Transverse colon (tissue), 4 donors: ENCODE measurements at regions not wholly inside any gene's neighbourhood (a gene's known extent, or its start where the extent isn't known, plus 50 kb on each side); places are given as distances from the start of the nearest gene placed in this dataset.
A peak's percentile ranks its signal among the peaks of the same experiment; 100 is the strongest.

Source experiments
- DNase-seq: peaks from one replicate; pipeline ENCODE4 v3.0.0-alpha.2; 2019
- H3K27ac ChIP-seq, 4 donors: fragments of 200-600 bp; sonication (generic); 2 replicates each; pipeline ENCODE4 v1.5.1; 2016 to 2018; ENCODE audit warnings: inconsistent platforms in 4 of 4
- H3K27me3 ChIP-seq: fragments of 200-600 bp; sonication (generic); 2 replicates; pipeline ENCODE4 v1.5.1; 2017; ENCODE audit warnings: inconsistent platforms
- H3K36me3 ChIP-seq, 4 donors: fragments of 200-600 bp; sonication (generic); 2 replicates each; pipeline ENCODE4 v1.5.1; 2017 to 2019; ENCODE audit warnings: inconsistent platforms in 4 of 4
- H3K4me1 ChIP-seq, 4 donors: fragments of 200-600 bp; sonication (generic); 2 replicates each; pipeline ENCODE4 v1.5.1; 2017 to 2020; ENCODE audit warnings: inconsistent platforms in 4 of 4
- H3K4me3 ChIP-seq, 4 donors: fragments of 200-600 bp; sonication (generic); 1 replicate in 1 of 4; 2 replicates in 3 of 4; pipeline versions ENCODE4 v1.5.1 to v1.6.1; 2017 to 2019; ENCODE audit warnings: inconsistent platforms in 4 of 4
- H3K9me3 ChIP-seq, 2 donors: fragments of 200-600 bp; sonication (generic); 2 replicates each; pipeline ENCODE4 v1.5.1; 2017 to 2019; ENCODE audit warnings: inconsistent platforms in 2 of 2
- CTCF ChIP-seq, 5 experiments: fragments of 200-600 bp in 3 of 5; fragments of 450-650 bp in 2 of 5; sonication (generic) in 3 of 5; IDR thresholded peaks; 1 replicate in 2 of 5; 2 replicates in 3 of 5; pipeline ENCODE4 v1.5.1; 2016 to 2017; ENCODE audit warnings: antibody characterized with exemption in 5 of 5, inconsistent platforms in 3 of 5, mild to moderate bottlenecking in 2 of 5, moderate library complexity in 1 of 5
- EP300 ChIP-seq: sonication (generic); formaldehyde crosslinking; IDR thresholded peaks from one replicate; pipeline ENCODE4 v1.6.1; 2017; ENCODE audit warnings: antibody characterized with exemption, low read depth
- POLR2A ChIP-seq: fragments of 450-650 bp; IDR thresholded peaks from one replicate; pipeline ENCODE4 v1.6.1; 2016; ENCODE audit warnings: antibody characterized with exemption, mild to moderate bottlenecking, moderate library complexity
- POLR2AphosphoS5 ChIP-seq, 3 donors: sonication (generic); formaldehyde crosslinking; IDR thresholded peaks; one replicate each; pipeline ENCODE4 v1.6.1; 2016; ENCODE audit warnings: antibody characterized with exemption in 3 of 3
- WGBS, 2 donors: methylation state at CpG; one replicate each; pipeline ENCODE4 v1.1.5; 2018; ENCODE audit warnings: low coverage in 1 of 2; 5-methylcytosine and 5-hydroxymethylcytosine counted together
- in situ Hi-C, 4 donors: fragments of 200-750 bp; cut with MboI; loops; one replicate each; pipeline versions ENCODE4 v1.15.0 to v1.15.1; 2017; ENCODE audit warnings: low sequenced_read_pairs in 3 of 4, low pct_ligation_motif_present in 1 of 4, low pct_unique_long_range_greater_than_20kb in 1 of 4
- intact Hi-C: fragments of 100-400 bp; cut with DNase I; formaldehyde crosslinking; loops from one replicate; pipeline ENCODE4 v1.15.1; 2023; ENCODE audit warnings: low total_unique reads

- peaks cover 28% of the 10 kb centered on the region for H3K27me3 ChIP-seq
- TF ChIP-seq EP300 = no peak
- TF ChIP-seq CTCF (IDR thresholded peaks at IDR 0.05) = peak in 1 of 5 experiments; percentile 0
- no peak overlapping the region for H3K4me3 ChIP-seq
- WGBS, 2 donors = 39 to 60% methylated on average over 1 to 11 of the region's 11 CpGs
- in situ Hi-C loops (no loop called here), intact Hi-C loops (no loop called here)
- DNase-seq = no peak
- no peaks in the 10 kb centered on the region for H3K9me3 ChIP-seq
- no peaks in the 10 kb centered on the region for H3K36me3 ChIP-seq
- H3K27ac ChIP-seq = no peak overlapping the region
- H3K4me1 ChIP-seq = peaks cover 0 to 13% (median 5%) of the 10 kb centered on the region in 4 donors
Observed at GRCh38 chr5:171630350-171631065, 155.1 kb upstream of the SMIM23 start.

GRCh38 chr5:171632616-171633015 is 153.0 kb upstream of the SMIM23 start:
- no peak for DNase-seq
- H3K4me3 ChIP-seq = no peak overlapping the region
- WGBS, 2 donors = 70% methylated on average over 3 of the region's 3 CpGs; no CpG with 5 or more reads in 1 of the 2 donors
- H3K27me3 ChIP-seq = peaks cover 28% of the 10 kb centered on the region
- peaks cover 0 to 13% (median 5%) of the 10 kb centered on the region in 4 donors for H3K4me1 ChIP-seq
- intact Hi-C loops = no loop called here
- TF ChIP-seq POLR2AphosphoS5 (IDR thresholded peaks at IDR 0.05) (no peak), EP300 (no peak), POLR2A (no peak), CTCF (IDR thresholded peaks at IDR 0.05) (no peak)
- no peaks in the 10 kb centered on the region for H3K9me3 ChIP-seq
- in situ Hi-C loops = no loop called here
- no peaks in the 10 kb centered on the region for H3K36me3 ChIP-seq
- H3K27ac ChIP-seq = no peak overlapping the region

GRCh38 chr5:171633776-171634470 is 151.7 kb upstream of the SMIM23 start:
- TF ChIP-seq CTCF (IDR thresholded peaks at IDR 0.05) (no peak), POLR2AphosphoS5 (IDR thresholded peaks at IDR 0.05) (no peak), EP300 (no peak), POLR2A (no peak)
- H3K27ac ChIP-seq = no peak overlapping the region
- H3K27me3 ChIP-seq = peaks cover 22% of the 10 kb centered on the region
- no peak overlapping the region for H3K4me3 ChIP-seq
- DNase-seq = no peak
- no peaks in the 10 kb centered on the region for H3K9me3 ChIP-seq
- 35 to 52% methylated on average over 4 to 7 of the region's 7 CpGs for WGBS, 2 donors
- in situ Hi-C loops (no loop called here), intact Hi-C loops (no loop called here)
- peaks cover 0 to 13% (median 5%) of the 10 kb centered on the region in 4 donors for H3K4me1 ChIP-seq
- H3K36me3 ChIP-seq = no peaks in the 10 kb centered on the region

GRCh38 chr5:171634511-171634910 is 151.1 kb upstream of the SMIM23 start:
- no peak for DNase-seq
- no peaks in the 10 kb centered on the region for H3K9me3 ChIP-seq
- H3K27me3 ChIP-seq = peaks cover 17% of the 10 kb centered on the region
- in situ Hi-C loops = no loop called here
- H3K27ac ChIP-seq = no peak overlapping the region
- no peak for TF ChIP-seq CTCF (IDR thresholded peaks at IDR 0.05)
- H3K36me3 ChIP-seq = no peaks in the 10 kb centered on the region
- no peak overlapping the region for H3K4me3 ChIP-seq
- intact Hi-C loops = no loop called here
- H3K4me1 ChIP-seq = peaks cover 0 to 10% (median 5%) of the 10 kb centered on the region in 4 donors
